ENCODE measurements at regions not wholly inside any gene's neighbourhood (a gene's known extent, or its start where the extent isn't known, plus 50 kb on each side); places are given as distances from the start of the nearest gene placed in this dataset.

- H3K4me3 ChIP-seq (ENCODE audit: low read depth in 2 of 2, low read length in 2 of 2), result no peak overlapping the region
- in situ Hi-C loops (cut with HindIII; ENCODE audit: low pct_unique_long_range_greater_than_20kb, low sequenced_read_pairs) (no loop called here), intact Hi-C loops (cut with micrococcal nuclease; ENCODE audit: unreplicated experiment) (no loop called here)
- DNase-seq (ENCODE audit: low read depth, low spot score) (no peak), ATAC-seq (no peak)
- no TSS peak for BruUV-seq (replicated peaks)
- ChIA-PET CTCF (interaction anchor here (0.6 to 0.7 kb wide), 4 partner anchors 11 to 951 kb away, joined by 3 to 6 read pairs (median 4); no protein-coding TSS in a partner anchor), POLR2A (interaction anchor here (0.6 kb wide), 1 partner anchor 214 kb away, joined by 8 read pairs; no protein-coding TSS in a partner anchor)
- no peak for TF ChIP-seq TCF7L2 (IDR thresholded peaks at IDR 0.05; ENCODE audit: low read depth, low read length)
- no peak for TF ChIP-seq POLR2AphosphoS5 (IDR thresholded peaks at IDR 0.05; ENCODE audit: low read depth, low read length)
- no peak for TF ChIP-seq CTCF (IDR thresholded peaks at IDR 0.05)
- no peak for TF ChIP-seq SIN3A (IDR thresholded peaks at IDR 0.05; ENCODE audit: borderline replicate concordance, insufficient read depth, low read depth, low read length)
- no peak for TF ChIP-seq REST (IDR thresholded peaks at IDR 0.05; ENCODE audit: insufficient read depth in 1 of 2, low read depth in 2 of 2, low read length in 1 of 2)
- H3K27ac ChIP-seq (ENCODE audit: low read length), result no peak overlapping the region
- no peaks in the 10 kb centered on the region for H3K36me3 ChIP-seq (ENCODE audit: control insufficient read depth, insufficient read depth, low read length)
- no peaks in the 10 kb centered on the region for H3K9me3 ChIP-seq (ENCODE audit: control insufficient read depth, insufficient read depth, low read depth, low read length)
- H3K4me1 ChIP-seq (ENCODE audit: control insufficient read depth, insufficient read depth, low read length), result no peaks in the 10 kb centered on the region
- peaks cover 25% of the 10 kb centered on the region for H3K27me3 ChIP-seq (ENCODE audit: control insufficient read depth, insufficient read depth, low read length)
Observed at GRCh38 chr10:113443141-113443925, 109.5 kb upstream of the HABP2 start.

- in situ Hi-C loops (cut with HindIII; ENCODE audit: low pct_unique_long_range_greater_than_20kb, low sequenced_read_pairs) (no loop called here), intact Hi-C loops (cut with micrococcal nuclease; ENCODE audit: unreplicated experiment) (no loop called here)
- Histone ChIP-seq H3K4me1 (ENCODE audit: control insufficient read depth, insufficient read depth, low read length) (no peaks in the 10 kb centered on the region), H3K9me3 (ENCODE audit: control insufficient read depth, insufficient read depth, low read depth, low read length) (no peaks in the 10 kb centered on the region), H3K4me3 (ENCODE audit: low read depth in 2 of 2, low read length in 2 of 2) (no peak overlapping the region), H3K27ac (ENCODE audit: low read length) (no peak overlapping the region), H3K36me3 (ENCODE audit: control insufficient read depth, insufficient read depth, low read length) (no peaks in the 10 kb centered on the region), H3K27me3 (ENCODE audit: control insufficient read depth, insufficient read depth, low read length) (peaks cover 37% of the 10 kb centered on the region)
- no TSS peak for BruUV-seq (replicated peaks)
- TF ChIP-seq TCF7L2 (IDR thresholded peaks at IDR 0.05; ENCODE audit: low read depth, low read length) (no peak), REST (IDR thresholded peaks at IDR 0.05; ENCODE audit: insufficient read depth in 1 of 2, low read depth in 2 of 2, low read length in 1 of 2) (no peak), SIN3A (IDR thresholded peaks at IDR 0.05; ENCODE audit: borderline replicate concordance, insufficient read depth, low read depth, low read length) (no peak), POLR2AphosphoS5 (IDR thresholded peaks at IDR 0.05; ENCODE audit: low read depth, low read length) (no peak), CTCF (IDR thresholded peaks at IDR 0.05) (no peak)
- DNase-seq (ENCODE audit: low read depth, low spot score) (no peak), ATAC-seq (no peak)
- ChIA-PET CTCF (no interaction called here), POLR2A (no interaction called here)
Observed at GRCh38 chr10:113444766-113445365, 108.0 kb upstream of the HABP2 start.
